ENCODE measurements at regions not wholly inside any gene's neighbourhood (a gene's known extent, or its start where the extent isn't known, plus 50 kb on each side); places are given as distances from the start of the nearest gene placed in this dataset.

DNA sequence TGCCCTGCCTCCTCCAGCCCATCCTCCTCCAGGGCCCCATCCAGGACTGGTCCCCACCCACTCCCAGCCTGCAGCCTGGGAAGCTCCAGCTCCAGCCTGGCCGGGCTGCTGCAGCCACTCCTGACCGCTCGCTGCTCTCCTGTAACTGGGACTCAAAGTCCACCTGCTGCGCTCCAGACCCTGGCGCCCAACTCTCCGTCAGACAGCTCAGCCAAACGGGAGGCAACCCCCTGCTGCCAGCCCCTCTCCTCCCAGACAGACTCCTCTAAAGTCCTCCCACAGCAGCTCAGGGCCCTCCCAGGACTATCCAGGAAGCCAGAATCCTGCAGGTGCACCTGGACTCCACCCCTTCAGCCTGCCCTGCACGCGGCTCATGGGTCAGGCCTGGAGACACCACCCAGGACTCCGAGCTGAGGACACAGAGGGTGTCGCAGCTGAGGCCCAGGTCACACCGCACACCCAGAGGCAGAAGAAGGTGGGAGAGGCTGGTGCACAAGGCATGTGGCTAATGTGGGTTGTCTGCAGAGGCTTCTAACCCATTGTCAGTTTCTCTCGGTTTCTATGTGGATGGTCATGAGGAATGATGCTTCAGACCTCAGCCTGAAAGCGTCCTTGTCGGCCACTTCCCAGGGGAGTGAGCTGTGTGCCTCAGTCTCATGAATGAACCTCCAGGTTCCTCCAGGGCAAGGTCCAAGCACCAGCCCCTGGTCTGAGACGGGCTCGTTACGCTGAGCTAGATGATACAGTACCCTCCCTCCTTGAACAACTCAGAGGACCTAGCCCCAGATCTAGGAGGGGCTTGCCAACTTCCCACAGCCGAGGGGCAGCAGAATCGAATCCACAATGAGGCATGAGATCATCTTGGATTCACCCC lies 1514.8 kb downstream of the TBC1D22A start:
- no peak for DNase-seq

DNA sequence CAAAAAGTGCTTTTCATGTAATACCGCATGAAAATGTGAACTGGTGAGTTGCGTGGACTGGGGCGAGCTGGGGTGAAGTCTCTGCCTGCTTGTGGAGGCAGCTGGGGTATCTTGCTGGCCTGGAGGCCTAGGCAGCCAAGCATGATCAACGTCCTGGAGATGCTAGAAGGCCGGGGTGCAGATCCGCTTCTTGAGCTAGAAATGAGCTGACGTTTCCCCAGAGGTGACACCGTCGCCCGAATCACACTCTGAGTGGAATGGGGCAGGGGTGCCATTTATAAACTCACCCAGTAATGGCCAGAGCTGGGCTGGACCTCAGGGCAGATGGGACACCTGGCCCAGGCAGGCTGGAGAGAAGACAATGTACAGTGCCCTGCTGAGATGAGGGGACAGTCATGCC lies 1513.0 kb downstream of the TBC1D22A start:
- no peak for DNase-seq

DNA sequence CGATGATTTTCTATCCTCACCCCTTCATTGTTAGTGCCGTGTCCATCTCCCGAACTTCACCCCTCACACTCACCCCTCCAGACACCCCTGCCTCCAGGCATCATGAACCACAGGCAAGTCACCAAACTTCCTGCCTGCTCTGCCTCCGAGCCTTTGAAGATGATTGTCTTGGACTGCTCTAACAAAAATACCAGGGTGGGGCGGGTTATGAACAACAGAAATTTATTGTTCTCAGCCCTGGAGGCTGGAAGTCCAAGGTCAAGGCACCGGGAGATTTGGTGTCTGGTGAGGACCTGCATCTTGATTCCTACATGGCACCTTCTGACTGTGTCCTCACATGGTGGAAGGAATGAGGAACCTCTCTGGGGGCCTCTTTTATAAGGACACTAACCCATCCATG lies 1508.3 kb downstream of the TBC1D22A start:
- DNase-seq: no peak

DNA sequence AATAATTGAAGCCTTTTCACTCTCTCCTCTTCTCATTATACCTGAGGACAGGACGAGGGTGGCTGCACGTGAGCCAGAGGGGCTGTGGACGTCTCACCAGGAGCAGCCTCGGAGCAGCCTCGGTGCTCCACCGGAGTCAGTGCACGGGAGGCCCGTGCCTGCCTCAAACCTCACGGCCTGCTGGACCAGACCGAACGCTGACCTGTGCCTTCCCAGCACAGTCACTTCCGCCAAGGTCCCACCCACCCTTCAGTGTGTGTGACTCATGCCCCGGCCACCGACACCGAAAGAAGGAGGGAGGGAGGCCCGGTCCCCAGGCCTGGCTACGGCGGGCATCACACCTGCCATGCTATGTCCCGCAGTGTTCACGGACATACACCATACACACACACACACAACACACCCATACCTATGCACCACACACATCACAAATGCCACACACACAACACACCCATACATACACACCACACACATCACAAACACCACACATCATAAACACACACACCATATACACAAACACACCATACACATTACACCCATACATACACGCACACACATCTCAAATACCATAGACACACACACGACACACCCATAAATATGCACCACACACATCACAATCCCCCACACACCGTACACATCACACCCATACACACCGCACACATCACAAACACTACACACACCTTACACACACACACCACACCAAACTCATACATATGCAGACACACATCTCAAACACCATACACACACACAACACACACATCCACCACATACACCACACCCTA lies 1506.5 kb downstream of the TBC1D22A start:
- DNase-seq: no peak

DNA sequence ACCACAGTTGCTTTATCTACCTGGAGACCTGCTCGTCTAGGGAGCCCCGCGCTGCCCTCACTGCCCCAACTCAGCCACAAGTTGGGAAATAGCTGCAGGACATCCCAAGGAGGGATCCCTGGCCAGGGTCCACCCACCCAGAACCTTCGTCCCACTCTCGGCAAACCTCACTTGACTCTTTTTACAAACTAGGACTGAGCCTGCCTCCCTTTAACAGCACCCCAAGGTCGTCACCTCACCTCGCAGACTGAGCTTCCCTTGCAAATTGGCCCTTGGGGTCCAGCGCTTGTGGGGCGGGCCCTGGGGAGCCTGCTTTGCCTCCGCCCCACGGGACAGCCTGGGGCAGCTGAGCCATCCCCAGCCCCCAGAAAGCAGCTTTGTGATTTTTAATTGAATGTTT lies 1505.8 kb downstream of the TBC1D22A start:
- no peak for DNase-seq

DNA sequence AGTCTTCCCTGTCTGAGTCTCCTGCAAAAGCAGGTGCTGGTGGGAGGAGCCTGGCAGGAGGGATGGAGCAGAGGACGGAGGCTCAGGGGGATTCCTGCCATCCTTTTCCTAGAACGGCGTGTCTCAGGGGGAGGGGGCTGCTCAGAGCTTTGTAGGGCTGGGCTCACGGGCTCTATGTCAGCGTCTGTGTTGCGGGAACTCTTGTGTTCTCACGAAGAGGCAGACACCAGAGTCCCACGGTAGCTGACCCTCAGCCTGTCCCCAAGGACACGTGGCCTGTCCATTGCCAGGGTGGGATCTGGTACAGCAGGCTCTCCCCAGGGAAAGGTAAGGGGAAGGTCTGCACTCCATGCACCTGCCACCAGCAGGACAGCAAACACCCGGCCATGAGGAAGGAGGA lies 1505.2 kb downstream of the TBC1D22A start:
- DNase-seq: no peak

DNA sequence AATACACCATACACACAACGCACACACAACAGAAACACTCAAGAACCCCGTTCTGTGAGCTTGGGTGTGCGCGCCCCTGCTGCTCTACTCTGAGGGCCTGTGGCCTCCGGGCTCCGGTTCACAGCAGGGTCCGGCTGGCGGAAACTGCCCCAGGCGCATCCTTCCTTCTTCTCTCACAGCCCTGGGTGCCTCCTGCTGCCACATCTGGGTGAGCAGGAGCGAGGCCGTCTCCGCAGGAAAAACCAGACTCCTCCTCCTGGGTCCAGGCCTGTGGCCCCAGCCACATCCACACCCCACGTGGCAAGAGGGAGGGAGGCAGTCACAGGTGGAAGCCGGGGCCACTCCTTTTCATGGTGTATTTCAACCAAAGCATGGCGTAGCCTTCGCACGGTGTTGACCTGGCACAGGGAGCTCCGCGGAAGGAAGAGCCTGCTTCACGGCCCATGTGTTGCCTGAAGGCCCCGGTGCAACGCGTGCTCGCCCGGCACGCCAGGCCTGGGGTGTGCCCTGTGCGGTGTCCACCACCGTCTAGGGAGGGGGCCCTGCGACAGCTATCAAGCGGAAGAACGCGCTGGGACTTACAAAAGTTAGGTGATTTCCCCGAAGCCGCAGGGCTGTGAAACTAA lies 1502.7 kb downstream of the TBC1D22A start:
- DNase-seq: no peak

DNA sequence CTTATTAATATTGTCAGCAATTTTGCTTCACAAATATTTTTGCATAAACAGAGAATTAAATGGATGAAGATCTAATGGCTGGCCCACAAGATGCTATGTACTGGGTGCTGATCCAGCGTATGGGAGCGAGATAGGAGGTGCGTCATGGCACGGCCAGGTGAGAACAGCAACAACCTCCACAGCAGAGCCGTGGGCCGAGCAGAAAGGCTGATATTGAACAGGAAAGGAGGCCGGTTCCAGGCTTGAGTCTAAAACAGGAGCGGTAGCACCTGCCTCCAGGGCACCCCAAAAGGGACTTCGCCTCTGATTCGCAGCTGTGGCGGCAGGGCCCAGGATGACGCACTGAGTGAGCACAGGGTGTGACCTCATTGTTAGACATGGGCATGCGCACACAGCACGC lies 1502.1 kb downstream of the TBC1D22A start:
- DNase-seq: no peak

DNA sequence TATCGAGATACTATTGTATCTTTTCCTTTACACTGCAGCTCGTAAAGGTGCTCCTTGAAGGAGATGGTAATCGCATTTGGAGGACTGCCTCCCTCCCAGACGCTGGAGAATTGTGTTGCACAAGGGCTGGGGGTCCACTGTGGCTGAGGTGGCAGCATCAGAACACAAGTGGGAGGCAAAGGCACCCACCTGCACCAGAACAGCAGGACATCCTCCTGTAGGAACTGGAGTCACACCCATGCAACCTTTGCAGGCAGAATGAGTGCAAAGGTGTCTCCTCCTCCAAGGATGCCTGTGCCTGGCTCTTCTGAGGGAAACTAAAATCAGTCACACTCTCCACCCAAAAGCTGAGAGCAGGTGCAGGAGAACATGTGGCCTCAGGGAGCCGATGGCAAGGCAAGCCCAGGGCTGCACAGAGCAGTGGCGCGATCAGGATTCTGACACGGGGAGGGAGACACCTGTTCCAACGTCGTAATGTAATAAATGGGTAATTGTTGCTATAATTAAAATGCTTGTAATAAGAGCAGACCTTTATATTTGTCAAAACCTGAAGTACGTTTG lies 1501.4 kb downstream of the TBC1D22A start:
- no peak for DNase-seq

DNA sequence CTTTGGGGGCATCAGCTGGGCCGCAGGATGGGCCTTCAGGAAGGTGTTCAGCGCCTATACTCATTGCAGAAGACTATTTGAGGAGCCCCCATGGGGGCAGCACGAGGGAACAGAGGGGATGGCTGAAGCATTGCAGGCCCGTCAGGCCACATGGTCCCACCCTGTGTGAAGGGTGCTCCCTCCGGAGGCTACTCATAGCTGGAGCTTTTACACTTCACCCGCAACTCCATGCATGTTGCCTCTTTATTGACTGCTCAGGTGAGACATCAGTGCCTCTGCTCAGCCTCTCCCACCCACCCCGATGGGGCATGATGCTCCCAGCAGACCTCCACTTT lies 1500.9 kb downstream of the TBC1D22A start:
- DNase-seq: no peak

DNA sequence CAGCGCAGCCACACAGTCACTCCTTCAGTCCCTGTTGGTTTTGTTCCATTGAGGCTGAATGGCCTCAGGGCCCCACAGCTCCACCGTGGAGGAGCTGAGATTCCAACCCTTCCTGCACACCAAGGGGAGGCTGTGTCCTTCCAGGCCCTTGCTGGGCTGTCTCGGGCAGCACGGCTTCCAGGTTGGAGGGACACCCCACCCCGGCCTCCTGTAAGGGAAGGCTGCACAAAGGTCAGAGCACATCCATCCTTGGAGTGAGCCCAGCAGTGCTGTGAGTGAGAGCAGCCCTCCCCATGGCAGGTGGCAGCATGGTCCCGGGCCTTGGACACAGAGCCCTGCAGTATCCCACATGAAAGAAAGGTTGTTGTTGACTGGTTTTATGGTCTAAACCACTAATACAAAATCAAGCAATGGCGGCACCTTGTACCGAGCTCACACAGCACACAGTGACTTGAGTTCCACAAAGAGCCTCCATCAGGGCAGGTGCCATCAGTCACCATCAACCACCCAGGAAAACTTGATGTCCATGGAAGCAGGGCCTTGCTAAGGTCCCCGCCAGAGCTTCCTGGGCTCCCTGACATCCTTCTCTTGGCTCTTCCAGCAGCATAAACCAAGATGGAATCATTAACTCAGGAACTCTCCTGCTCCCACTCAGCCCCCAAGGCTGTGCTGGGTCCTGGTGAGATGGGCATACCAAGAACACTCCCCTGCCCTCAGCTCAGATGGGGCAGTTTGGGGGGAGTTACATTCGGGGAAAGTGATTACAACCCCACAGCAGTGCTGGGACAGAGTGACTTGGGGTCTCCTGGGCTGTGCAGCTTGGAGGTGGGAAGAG lies 1500.4 kb downstream of the TBC1D22A start:
- DNase-seq: no peak

DNA sequence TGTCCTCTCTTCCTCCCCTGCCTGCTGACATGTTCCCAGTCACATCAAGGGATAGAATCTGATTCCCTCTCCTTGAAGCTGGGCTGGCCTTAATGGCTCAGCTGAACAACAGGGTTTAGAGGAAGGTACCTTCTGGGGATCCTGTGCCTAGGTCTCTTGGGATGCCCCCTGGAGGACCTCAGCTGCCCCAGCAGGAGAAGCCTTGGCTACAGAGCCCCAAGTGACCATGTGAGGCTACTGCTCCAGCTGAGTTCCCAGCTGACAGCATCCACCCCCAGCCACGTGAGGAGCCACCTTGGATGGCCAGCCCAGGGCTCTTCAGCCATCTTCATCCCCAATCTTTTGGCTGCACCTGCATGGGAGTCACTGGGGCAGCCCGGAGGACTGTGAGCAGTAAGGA lies 1499.3 kb downstream of the TBC1D22A start:
- DNase-seq: no peak

DNA sequence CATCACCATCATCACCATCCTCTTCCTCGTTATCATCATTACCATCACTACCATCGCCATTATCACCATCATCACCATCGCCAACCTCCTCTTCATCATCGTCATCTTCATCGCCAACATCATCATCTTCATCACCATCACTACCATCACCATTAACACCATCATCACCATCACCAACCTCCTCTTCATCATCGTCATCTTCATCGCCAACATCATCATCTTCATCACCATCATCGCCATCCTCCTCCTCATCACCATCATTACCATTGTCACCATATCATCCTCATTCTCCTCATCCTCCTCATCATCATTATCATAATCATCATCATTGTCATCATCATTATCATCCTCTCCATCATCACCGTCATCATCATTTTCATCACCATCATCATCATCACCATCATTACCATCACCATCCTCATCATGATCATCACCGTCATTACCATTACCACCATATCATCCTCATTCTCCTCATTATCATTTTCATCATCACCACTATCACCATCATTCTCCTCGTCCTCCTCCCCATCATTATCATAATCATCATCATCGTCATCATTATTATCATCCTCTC lies 1498.7 kb downstream of the TBC1D22A start:
- no peak for DNase-seq

DNA sequence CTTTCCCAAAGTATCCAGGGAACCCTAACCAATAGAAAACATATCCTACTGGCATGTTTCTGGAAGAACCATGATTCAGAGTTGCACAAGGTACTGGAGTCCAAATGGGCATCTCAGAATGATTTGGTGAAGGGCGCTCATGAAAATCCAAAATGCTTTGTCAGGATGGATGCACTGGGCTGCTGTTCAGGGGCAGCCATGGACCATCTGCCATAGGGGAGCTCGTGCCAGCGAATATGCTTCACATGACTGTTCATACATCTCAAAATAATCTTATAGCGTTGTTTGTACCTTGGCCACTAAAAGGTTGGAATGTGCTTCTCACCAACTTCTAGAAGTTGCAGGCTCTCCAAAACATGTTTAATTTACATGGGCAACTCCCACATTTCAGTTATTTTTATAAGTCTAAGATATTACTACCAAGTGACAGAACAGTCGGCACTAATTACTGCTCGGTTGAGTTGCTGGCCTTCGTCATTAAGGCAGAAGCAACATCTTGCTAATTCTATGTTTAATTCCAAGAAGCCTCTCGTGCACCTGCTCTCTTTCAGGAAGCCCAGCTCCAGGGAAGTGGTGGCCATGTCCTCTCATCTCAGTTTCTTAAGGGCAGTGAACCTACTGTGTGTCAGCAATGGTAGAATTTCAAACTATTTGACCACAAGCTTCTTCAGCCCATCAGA lies 1497.7 kb downstream of the TBC1D22A start:
- DNase-seq: no peak

DNA sequence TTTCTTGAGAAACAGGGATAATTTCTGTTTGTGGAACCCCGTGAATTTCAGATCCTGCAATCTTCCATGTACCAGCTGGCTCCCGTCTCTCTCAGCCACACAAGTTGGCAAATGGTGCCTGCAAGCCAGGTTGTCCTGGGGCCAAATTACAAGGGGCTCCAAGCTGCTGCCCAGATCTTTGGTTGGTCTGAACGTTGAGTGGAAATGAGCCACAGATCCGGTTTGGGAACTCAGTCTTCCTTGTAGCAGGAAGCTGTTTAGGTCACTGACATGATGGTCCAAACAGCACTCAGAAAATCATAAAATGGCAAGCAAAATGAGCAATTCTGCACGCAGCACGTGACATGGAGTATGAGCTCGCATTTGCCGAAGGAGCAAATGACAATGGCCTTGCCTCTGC lies 1496.4 kb downstream of the TBC1D22A start:
- no peak for DNase-seq

DNA sequence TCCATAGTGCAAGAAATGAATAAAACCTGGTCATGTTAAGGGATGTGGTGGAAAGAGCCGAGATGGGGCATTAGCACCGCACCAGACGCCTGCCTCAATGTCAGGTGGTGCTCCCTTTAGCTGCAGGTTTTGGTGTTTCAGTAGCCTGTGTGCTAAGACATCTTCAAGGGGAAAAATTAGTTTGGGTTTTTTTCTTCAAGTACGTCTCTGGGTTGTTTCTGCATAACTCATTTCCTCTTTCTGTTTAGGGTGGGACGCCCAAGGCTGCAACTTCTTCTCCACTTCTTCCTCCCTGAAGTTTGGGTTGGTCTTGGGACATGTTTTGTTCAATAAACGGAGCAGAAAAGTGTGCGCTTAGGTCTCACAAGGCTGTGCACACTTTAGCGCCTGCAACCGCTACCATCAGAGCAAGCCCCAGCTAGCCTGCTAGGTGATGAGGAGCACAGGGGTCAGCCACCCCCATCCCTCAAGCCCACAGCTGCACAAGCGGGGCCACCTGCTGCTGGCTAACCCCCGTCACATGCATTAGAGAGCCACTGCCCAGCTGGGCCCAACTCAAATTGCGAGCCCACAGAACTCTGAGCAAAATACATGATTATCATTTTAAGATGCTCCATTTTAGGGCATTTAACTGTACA lies 1495.7 kb downstream of the TBC1D22A start:
- DNase-seq: no peak

DNA sequence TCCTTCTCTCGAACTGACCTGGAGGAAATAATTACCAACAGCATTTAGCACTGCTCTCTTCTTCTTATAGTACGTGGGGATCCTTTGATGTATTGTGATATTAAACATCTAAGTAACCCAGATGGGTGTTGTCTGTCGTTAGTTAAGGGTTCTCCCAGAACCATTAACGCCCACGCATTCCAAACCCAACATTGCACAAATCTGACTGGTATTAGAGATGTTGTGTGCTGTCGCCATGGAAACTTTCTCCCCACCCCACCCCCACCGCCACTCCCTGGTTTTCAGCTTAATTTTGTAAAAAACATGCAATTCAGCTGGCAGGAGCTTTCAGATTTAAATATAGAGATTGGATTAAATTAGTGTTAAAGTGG lies 1495.2 kb downstream of the TBC1D22A start:
- DNase-seq: no peak

DNA sequence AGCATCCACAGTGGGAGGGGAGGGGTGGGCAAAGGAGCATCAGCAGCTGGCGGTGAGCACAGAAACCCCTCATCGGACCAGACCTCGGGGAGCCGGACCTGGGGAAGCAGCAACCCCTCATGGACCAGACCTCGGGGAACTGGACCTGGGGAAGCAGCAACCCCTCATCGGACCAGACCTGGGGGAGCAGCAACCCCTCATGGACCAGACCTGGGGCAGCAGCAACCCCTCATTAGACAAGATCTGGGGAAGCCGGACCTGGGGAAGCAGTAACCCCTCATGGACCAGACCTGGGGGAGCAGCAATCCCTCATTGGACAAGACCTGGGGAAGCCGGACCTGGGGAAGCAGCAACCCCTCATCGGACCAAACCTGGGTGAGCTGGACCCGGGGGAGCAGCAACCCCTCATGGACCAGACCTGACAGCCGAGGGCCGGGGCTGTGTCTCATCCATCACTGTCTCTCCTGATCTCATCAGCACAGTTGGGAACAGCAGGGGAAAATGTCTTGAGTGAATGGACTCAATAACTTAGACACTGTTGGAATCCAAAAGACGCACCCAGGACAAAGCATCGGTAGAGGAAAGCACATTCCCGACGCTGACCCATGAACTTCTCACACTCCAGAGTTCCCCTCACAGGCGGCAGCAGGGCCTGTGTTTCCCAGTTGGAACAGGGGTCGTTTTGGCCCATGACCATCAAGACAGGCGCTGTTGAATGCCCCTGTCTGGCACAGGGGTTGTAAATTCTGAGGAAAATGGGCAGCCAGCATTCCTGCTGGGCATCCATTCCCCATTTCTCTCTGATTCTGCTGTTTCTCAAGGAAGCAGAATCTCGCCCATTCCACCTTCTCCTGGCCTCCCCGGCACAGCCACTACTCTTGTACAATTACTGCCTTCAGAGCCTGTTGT lies 1494.6 kb downstream of the TBC1D22A start:
- DNase-seq: no peak

DNA sequence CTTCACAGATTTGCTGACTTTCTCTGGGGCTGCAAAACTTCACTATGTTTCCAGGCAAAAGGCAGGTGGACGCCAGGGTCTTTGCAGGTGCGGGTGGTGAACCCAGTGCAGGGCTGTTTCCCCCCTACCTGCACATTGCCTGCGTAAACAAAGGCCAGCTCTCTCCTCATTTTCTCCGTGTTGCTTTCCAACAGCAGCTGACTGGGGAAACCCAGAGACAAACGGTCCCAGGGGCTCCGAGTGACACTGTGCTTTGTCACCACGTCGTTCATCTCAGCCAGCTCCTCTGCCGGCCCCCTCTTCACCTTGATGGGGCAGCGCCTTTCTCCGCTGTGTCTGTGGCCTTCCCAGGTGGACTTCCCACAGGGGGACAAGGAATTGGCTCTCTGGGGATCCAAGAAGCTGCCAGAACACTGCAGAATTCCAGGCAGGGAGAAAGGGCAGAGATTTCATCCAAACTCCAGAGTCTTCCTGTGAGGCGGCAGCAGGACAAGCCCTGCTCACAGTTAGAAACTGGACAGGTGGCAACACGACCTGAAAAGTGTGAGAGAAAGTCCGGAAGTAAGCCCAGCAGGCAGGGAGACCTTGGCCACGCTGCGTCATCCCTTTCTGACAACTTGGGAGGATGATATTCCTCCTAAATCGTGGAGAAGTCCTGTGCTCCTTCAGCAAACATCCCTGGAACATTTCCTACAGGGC lies 1493.7 kb downstream of the TBC1D22A start:
- DNase-seq: no peak

Data from NCI-H1417 treated with DMSO at 0.1 percent for 48 hours (cell line).